NT2/D1 (cell line): ENCODE measurements at regions not wholly inside any gene's neighbourhood (a gene's known extent, or its start where the extent isn't known, plus 50 kb on each side); places are given as distances from the start of the nearest gene placed in this dataset.
"Not testable (repeated sequence)": the region's sequence is repeated elsewhere in the genome, so short reads cannot be mapped to it uniquely, and the experiment has no call there.

Source experiments
- SUZ12 ChIP-seq: IDR thresholded peaks from 2 replicates; pipeline ENCODE4 v1.6.1; 2011; ENCODE audit not compliant: insufficient read length, insufficient read depth; ENCODE audit errors: extremely low read depth
- YY1 ChIP-seq: IDR thresholded peaks from 2 replicates; pipeline ENCODE4 v1.6.1; 2011; ENCODE audit not compliant: insufficient read length, insufficient read depth
- ZNF274 ChIP-seq: IDR thresholded peaks from 2 replicates; pipeline ENCODE4 v1.6.1; 2011; ENCODE audit warnings: mild to moderate bottlenecking, low read depth, low read length

GRCh38 chr7:42542446-42542845 lies 305.4 kb upstream of the GLI3 start:
- not testable (repeated sequence) for TF ChIP-seq YY1, ZNF274, SUZ12
